Epithelial cell of prostate (primary cell): ENCODE measurements at regions not wholly inside any gene's neighbourhood (a gene's known extent, or its start where the extent isn't known, plus 50 kb on each side); places are given as distances from the start of the nearest gene placed in this dataset.
A peak's percentile ranks its signal among the peaks of the same experiment; 100 is the strongest.

Source experiments
- DNase-seq: peaks from one replicate; pipeline ENCODE4 v3.0.0-alpha.2; 2011; ENCODE audit warnings: low read depth, low spot score
- H3K27ac ChIP-seq: fragments of 450-650 bp; 2 replicates; pipeline ENCODE4 v1.5.1; 2017; ENCODE audit warnings: mild to moderate bottlenecking

GRCh38 chr9:78592811-78593210 lies 295.9 kb downstream of the PSAT1 start:
- DNase-seq: no peak

GRCh38 chr9:78595200-78595945 lies 298.4 kb downstream of the PSAT1 start:
- H3K27ac ChIP-seq: no peak overlapping the region
- DNase-seq: no peak

More at GRCh38 chr9:78592811-78593210, 295.9 kb downstream of the PSAT1 start:
- no peak overlapping the region for H3K27ac ChIP-seq

- DNase-seq: no peak
- no peak overlapping the region for H3K27ac ChIP-seq
These were observed 299.4 kb downstream of the PSAT1 start for GRCh38 chr9:78596346-78596745.

- DNase-seq: no peak
- H3K27ac ChIP-seq: no peak overlapping the region
These were observed 301.2 kb downstream of the PSAT1 start for GRCh38 chr9:78598120-78598519.

GRCh38 chr9:78599926-78600325 lies 303.0 kb downstream of the PSAT1 start:
- no peak overlapping the region for H3K27ac ChIP-seq
- no peak for DNase-seq

- DNase-seq: peak; percentile 37
- H3K27ac ChIP-seq: no peak overlapping the region
These were observed 305.1 kb downstream of the PSAT1 start for GRCh38 chr9:78601957-78602565.

GRCh38 chr9:78605041-78606000 lies 308.4 kb downstream of the PSAT1 start:
- H3K27ac ChIP-seq: no peak overlapping the region
- DNase-seq: no peak

- H3K27ac ChIP-seq: no peak overlapping the region
- DNase-seq: no peak
These were observed 309.1 kb downstream of the PSAT1 start for GRCh38 chr9:78606001-78606379.

- H3K27ac ChIP-seq: no peak overlapping the region
- DNase-seq: no peak
These were observed 310.9 kb downstream of the PSAT1 start for GRCh38 chr9:78607853-78608252.

GRCh38 chr9:78609450-78609849 lies 312.5 kb downstream of the PSAT1 start:
- DNase-seq: no peak
- no peak overlapping the region for H3K27ac ChIP-seq

GRCh38 chr9:78612091-78612490 lies 315.2 kb downstream of the PSAT1 start:
- no peak for DNase-seq

GRCh38 chr9:78613006-78613405 lies 316.1 kb downstream of the PSAT1 start:
- DNase-seq: no peak
- no peak overlapping the region for H3K27ac ChIP-seq

More at GRCh38 chr9:78612091-78612490, 315.2 kb downstream of the PSAT1 start:
- H3K27ac ChIP-seq: no peak overlapping the region

GRCh38 chr9:78614892-78615291 lies 318.0 kb downstream of the PSAT1 start:
- DNase-seq: no peak
- no peak overlapping the region for H3K27ac ChIP-seq

GRCh38 chr9:78615372-78615771 lies 318.4 kb downstream of the PSAT1 start:
- DNase-seq: no peak
- no peak overlapping the region for H3K27ac ChIP-seq

GRCh38 chr9:78618735-78619134 lies 321.8 kb downstream of the PSAT1 start:
- H3K27ac ChIP-seq: no peak overlapping the region
- no peak for DNase-seq

GRCh38 chr9:78620303-78620702 lies 323.4 kb downstream of the PSAT1 start:
- no peak for DNase-seq
- peak overlapping the region; percentile 36 for H3K27ac ChIP-seq

- DNase-seq: no peak
- peak overlapping the region; percentile 36 for H3K27ac ChIP-seq
These were observed 323.8 kb downstream of the PSAT1 start for GRCh38 chr9:78620764-78621163.

GRCh38 chr9:78622126-78622525 lies 325.2 kb downstream of the PSAT1 start:
- no peak overlapping the region for H3K27ac ChIP-seq
- DNase-seq: no peak

- H3K27ac ChIP-seq: no peak overlapping the region
- no peak for DNase-seq
These were observed 330.0 kb downstream of the PSAT1 start for GRCh38 chr9:78626971-78627370.

GRCh38 chr9:78630966-78631365 lies 334.0 kb downstream of the PSAT1 start:
- H3K27ac ChIP-seq: no peak overlapping the region
- no peak for DNase-seq

- no peak overlapping the region for H3K27ac ChIP-seq
- DNase-seq: no peak
These were observed 343.8 kb downstream of the PSAT1 start for GRCh38 chr9:78640728-78641127.
